Brain microvascular endothelial cell (primary cell): ENCODE measurements at regions not wholly inside any gene's neighbourhood (a gene's known extent, or its start where the extent isn't known, plus 50 kb on each side); places are given as distances from the start of the nearest gene placed in this dataset.
A peak's percentile ranks its signal among the peaks of the same experiment; 100 is the strongest.
"Not testable (repeated sequence)": the region's sequence is repeated elsewhere in the genome, so short reads cannot be mapped to it uniquely, and the experiment has no call there.

Experiments
- DNase-seq: peaks from one replicate; pipeline ENCODE4 v3.0.0-alpha.2; 2020
- H3K27ac ChIP-seq: fragments of 250-450 bp; sonication (Bioruptor Pico); 2 replicates; pipeline ENCODE4 v1.5.1; 2020; ENCODE audit warnings: mild to moderate bottlenecking, moderate library complexity
- H3K27me3 ChIP-seq: fragments of 250-450 bp; sonication (Bioruptor Pico); replicated peaks from 2 replicates; pipeline ENCODE4 v1.5.1; 2020; ENCODE audit warnings: mild to moderate bottlenecking
- H3K36me3 ChIP-seq: fragments of 250-450 bp; sonication (Bioruptor Pico); replicated peaks from 2 replicates; pipeline ENCODE4 v1.5.1; 2020; ENCODE audit warnings: mild to moderate bottlenecking
- H3K4me3 ChIP-seq: 2 replicates; pipeline ENCODE4 v1.5.1; 2011; ENCODE audit warnings: low read depth, mild to moderate bottlenecking, control low read depth, low read length, moderate library complexity
- in situ Hi-C: cut with HindIII; loops from 2 replicates; pipeline ENCODE4 v1.10.0; 2017; ENCODE audit warnings: low sequenced_read_pairs, low pct_ligation_motif_present
- TF ChIP-seq, protein P1 (sequence below): IDR thresholded peaks from 2 replicates; pipeline ENCODE4 v1.5.1; 2011; ENCODE audit warnings: low read depth, mild to moderate bottlenecking, moderate library complexity, low read length, control low read depth, inconsistent platforms; ENCODE audit errors: missing control alignments

DNA sequence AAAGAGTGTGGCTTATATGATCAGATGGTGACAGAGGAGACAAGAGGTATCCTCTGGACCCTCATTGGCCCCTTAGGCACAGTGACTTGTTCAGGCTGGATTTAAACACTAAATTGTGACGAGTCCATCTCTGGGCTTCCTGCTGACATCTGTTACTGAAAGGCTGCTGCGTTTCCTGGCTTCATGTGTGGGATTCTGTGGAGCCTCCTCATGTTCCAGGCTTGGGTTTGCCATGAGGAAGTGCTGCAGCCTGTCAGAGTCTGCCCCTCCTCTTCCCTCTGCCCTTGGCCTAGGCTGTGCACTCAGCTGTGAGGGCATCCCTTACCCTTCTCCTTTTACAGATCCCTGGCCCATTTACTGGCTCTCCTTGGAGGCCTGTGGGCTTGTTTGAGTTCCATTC, 159.1 kb upstream of the TTC29 start:
- in situ Hi-C loops, result loop anchor here (10.0 to 25.0 kb wide), 2 partner anchors 380 to 483 kb away; partner anchors contain the start of gene EDNRA
- H3K27ac ChIP-seq, result no peak overlapping the region
- no peaks in the 10 kb centered on the region for H3K27me3 ChIP-seq
- TF ChIP-seq, protein P1, sequence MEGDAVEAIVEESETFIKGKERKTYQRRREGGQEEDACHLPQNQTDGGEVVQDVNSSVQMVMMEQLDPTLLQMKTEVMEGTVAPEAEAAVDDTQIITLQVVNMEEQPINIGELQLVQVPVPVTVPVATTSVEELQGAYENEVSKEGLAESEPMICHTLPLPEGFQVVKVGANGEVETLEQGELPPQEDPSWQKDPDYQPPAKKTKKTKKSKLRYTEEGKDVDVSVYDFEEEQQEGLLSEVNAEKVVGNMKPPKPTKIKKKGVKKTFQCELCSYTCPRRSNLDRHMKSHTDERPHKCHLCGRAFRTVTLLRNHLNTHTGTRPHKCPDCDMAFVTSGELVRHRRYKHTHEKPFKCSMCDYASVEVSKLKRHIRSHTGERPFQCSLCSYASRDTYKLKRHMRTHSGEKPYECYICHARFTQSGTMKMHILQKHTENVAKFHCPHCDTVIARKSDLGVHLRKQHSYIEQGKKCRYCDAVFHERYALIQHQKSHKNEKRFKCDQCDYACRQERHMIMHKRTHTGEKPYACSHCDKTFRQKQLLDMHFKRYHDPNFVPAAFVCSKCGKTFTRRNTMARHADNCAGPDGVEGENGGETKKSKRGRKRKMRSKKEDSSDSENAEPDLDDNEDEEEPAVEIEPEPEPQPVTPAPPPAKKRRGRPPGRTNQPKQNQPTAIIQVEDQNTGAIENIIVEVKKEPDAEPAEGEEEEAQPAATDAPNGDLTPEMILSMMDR, result no peak
- H3K4me3 ChIP-seq, result no peak overlapping the region
- DNase-seq, result no peak
- no peaks in the 10 kb centered on the region for H3K36me3 ChIP-seq

DNA sequence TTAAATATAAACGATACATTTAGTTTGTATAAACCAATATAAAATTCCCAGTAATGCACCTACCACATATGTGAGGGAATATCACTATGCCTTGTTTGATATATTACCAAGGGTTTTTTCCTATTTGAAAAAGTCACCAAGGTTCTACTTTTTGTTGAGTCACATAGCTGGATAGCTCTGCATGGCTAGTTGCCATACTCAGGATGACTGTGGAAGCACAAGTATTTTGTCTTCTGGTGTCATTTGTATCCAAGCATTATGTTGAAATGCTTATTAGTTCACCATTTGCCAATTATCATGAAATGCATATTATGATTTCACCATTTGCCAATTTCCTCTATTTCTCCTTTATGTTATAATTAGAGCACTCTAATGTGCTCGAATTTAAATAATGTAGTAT, 162.7 kb upstream of the TTC29 start:
- in situ Hi-C loops, result loop anchor here (10.0 to 25.0 kb wide), 2 partner anchors 376 to 479 kb away; partner anchors contain the start of gene EDNRA
- H3K27me3 ChIP-seq, result no peaks in the 10 kb centered on the region
- TF ChIP-seq, protein P1, result no peak
- H3K27ac ChIP-seq, result no peak overlapping the region
- DNase-seq, result peak; percentile 49
- H3K4me3 ChIP-seq, result no peak overlapping the region
- no peaks in the 10 kb centered on the region for H3K36me3 ChIP-seq

DNA sequence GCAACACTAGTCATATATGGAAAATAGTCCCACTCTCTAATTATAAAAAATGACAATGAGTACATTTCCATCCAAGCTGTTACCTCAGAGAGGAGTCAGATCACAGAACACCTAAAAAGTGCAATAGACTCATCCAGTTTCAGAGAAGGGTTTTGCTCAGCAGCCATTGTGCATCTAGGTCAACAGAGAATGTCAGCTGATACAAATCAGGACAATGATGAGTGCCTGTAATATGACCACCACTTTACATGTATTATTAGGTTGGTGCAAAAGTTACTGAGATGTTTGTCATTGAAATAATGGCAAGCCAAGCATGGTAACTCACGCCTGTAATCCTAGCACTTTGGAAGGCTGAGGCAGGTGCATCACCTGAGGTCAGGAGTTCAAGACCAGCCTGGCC, 164.1 kb upstream of the TTC29 start:
- no peak for DNase-seq
- in situ Hi-C loops, result loop anchor here (10.0 to 25.0 kb wide), 2 partner anchors 375 to 478 kb away; partner anchors contain the start of gene EDNRA
- Histone ChIP-seq H3K36me3 (no peaks in the 10 kb centered on the region), H3K27me3 (no peaks in the 10 kb centered on the region), H3K4me3 (no peak overlapping the region), H3K27ac (no peak overlapping the region)
- TF ChIP-seq, protein P1, result no peak

DNA sequence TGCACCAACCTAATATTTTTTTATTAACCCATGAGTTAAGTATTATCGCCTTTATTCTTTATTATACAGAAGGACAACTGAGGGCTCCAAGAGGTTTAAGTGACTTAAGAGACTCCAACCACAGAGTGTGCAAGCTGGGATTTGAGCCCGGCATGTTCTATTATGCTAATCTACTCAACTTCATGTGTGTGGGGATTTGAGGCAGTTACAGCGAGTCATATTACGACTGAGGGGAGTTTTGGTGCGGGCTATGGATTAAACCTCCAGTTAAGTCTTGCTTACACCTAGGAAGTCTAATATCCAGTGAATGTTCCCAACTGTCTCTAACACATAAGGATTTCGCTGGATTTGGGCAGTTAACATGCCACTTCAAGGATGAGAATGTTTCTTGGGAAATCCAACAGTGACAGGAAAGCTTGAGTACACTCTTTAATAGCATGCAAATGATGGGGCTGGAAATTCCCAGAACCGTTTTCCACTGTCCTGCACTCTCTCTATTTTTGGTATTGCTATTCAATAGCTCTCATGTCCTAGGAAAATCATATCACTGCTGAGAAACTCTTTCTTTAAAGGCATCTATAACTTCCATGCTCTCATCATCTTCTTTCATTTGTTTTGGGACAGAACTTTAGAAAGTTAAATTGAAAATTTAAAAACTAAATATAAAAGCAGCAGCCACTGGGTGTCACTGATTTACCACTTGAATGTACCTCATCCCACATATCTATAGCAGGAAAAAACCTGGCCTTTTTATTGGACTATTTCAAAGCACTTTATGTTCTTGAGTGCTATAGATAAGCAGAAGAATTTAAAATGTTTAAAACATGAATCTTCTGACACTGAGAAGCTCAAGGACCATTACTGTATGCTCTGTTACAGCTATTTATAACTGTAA, 165.1 kb upstream of the TTC29 start:
- Histone ChIP-seq H3K4me3 (no peak overlapping the region), H3K27ac (no peak overlapping the region), H3K36me3 (no peaks in the 10 kb centered on the region), H3K27me3 (no peaks in the 10 kb centered on the region)
- in situ Hi-C loops, result loop anchor here (25.0 kb wide), 1 partner anchor 477 kb away; no protein-coding TSS in a partner anchor
- DNase-seq, result no peak
- TF ChIP-seq, protein P1, result no peak

DNA sequence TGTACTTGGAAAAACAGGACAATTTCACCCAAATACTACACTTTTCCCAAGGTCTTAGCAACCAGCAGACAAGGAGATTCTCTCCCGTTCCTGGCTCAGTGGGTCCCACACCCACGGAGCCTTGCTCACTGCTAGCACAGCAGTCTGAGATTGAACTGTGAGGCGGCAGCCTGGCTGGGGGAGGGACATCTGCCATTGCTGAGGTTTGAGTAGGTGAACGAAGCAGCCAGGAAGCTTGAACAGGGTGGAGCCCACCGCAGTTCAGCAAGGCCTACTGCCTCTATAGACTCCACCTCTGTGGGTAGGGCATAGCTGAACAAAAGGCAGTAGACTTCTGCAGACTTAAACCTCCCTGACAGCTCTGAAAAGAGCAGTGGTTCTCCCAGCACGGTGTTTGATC, 166.5 kb upstream of the TTC29 start:
- H3K4me3 ChIP-seq, DNase-seq, H3K27me3 ChIP-seq, H3K36me3 ChIP-seq, H3K27ac ChIP-seq: not testable (repeated sequence)
- in situ Hi-C loops, result loop anchor here (25.0 kb wide), 1 partner anchor 475 kb away; no protein-coding TSS in a partner anchor

DNA sequence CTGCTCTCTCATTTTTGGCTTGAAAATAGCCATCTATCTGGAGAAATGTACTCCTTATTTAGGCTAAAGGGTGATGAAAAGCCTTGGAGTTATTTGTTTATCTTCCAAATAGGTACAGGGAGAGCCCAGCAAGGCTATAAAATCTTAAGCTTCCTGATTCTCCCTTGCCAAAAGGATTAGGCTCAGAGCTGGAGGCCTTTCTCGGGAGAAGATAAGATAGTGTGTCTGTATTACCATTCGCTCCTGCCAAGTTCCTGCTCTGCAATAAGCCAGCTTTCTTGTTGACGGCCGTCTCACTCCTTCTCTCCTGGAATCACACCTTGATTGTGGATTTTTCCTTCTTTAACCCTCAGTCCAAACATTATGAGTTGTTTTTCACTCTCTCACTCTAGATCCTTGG, 171.8 kb upstream of the TTC29 start:
- Histone ChIP-seq H3K36me3 (no peaks in the 10 kb centered on the region), H3K4me3 (no peak overlapping the region), H3K27ac (no peak overlapping the region), H3K27me3 (no peaks in the 10 kb centered on the region)
- in situ Hi-C loops, result loop anchor here (25.0 kb wide), 1 partner anchor 470 kb away; no protein-coding TSS in a partner anchor
- TF ChIP-seq, protein P1, result no peak
- DNase-seq, result no peak
